SK-N-SH treated with all-trans-retinoic acid at 6 μM for 48 hours (cell line): ENCODE measurements at regions not wholly inside any gene's neighbourhood (a gene's known extent, or its start where the extent isn't known, plus 50 kb on each side); places are given as distances from the start of the nearest gene placed in this dataset.

ENCODE experiments used
- ARNTL ChIP-seq: fragments of 450-650 bp; formaldehyde crosslinking; IDR thresholded peaks from 2 replicates; pipeline ENCODE4 v1.5.0; 2020; ENCODE audit warnings: low read depth, mild to moderate bottlenecking, moderate library complexity, borderline replicate concordance
- ESRRG ChIP-seq: fragments of 250-450 bp; sonication (Bioruptor Pico); IDR thresholded peaks from 2 replicates; pipeline ENCODE4 v1.6.1; 2021; ENCODE audit warnings: mild to moderate bottlenecking
- ISL1 ChIP-seq: fragments of 250-450 bp; sonication (Bioruptor Pico); IDR thresholded peaks from 2 replicates; pipeline ENCODE4 v2.1.2; 2022; ENCODE audit warnings: mild to moderate bottlenecking, moderate library complexity
- OSR1 ChIP-seq: fragments of 250-450 bp; sonication (Bioruptor Pico); IDR thresholded peaks from 2 replicates; pipeline ENCODE4 v1.8.0; 2022; ENCODE audit warnings: moderate library complexity, mild to moderate bottlenecking, inconsistent platforms
- RARB ChIP-seq: fragments of 250-450 bp; sonication (Bioruptor Pico); IDR thresholded peaks from 2 replicates; pipeline ENCODE4 v1.8.0; 2021; ENCODE audit warnings: mild to moderate bottlenecking, moderate library complexity
- SNAI2 ChIP-seq: fragments of 250-450 bp; sonication (Bioruptor Pico); IDR thresholded peaks from 2 replicates; pipeline ENCODE4 v1.5.0; 2020; ENCODE audit warnings: mild to moderate bottlenecking, moderate library complexity
- TCF4 ChIP-seq: fragments of 250-450 bp; sonication (Bioruptor Pico); IDR thresholded peaks from 2 replicates; pipeline ENCODE4 v1.8.0; 2021; ENCODE audit warnings: mild to moderate bottlenecking, moderate library complexity, borderline replicate concordance
- TOX ChIP-seq: fragments of 250-450 bp; sonication (Bioruptor Pico); IDR thresholded peaks from 2 replicates; pipeline ENCODE4 v1.8.0; 2021; ENCODE audit warnings: mild to moderate bottlenecking, moderate library complexity, borderline replicate concordance
- ZFP3 ChIP-seq: fragments of 250-450 bp; sonication (Bioruptor Pico); IDR thresholded peaks from 2 replicates; pipeline ENCODE4 v1.5.0; 2020; ENCODE audit warnings: mild to moderate bottlenecking, moderate library complexity
- ZFP30 ChIP-seq: fragments of 450-650 bp; formaldehyde crosslinking; IDR thresholded peaks from 2 replicates; pipeline ENCODE4 v1.5.0; 2022; ENCODE audit warnings: mild to moderate bottlenecking, moderate library complexity
- ZNF8 ChIP-seq: fragments of 450-650 bp; formaldehyde crosslinking; IDR thresholded peaks from 2 replicates; pipeline ENCODE4 v1.5.0; 2020; ENCODE audit warnings: mild to moderate bottlenecking, moderate library complexity

- TF ChIP-seq ISL1 (CRISPR knock-in tag): no peak
- no peak for TF ChIP-seq TCF4 (CRISPR knock-in tag)
- TF ChIP-seq ARNTL (CRISPR knock-in tag): no peak
- no peak for TF ChIP-seq ZFP3 (CRISPR knock-in tag)
- no peak for TF ChIP-seq SNAI2
- TF ChIP-seq ESRRG (CRISPR knock-in tag): no peak
- no peak for TF ChIP-seq ZNF8 (CRISPR knock-in tag)
- no peak for TF ChIP-seq ZFP30 (CRISPR knock-in tag)
- TF ChIP-seq TOX (CRISPR knock-in tag): no peak
- no peak for TF ChIP-seq OSR1 (CRISPR knock-in tag)
- TF ChIP-seq RARB (CRISPR knock-in tag): no peak
These were observed 328.7 kb downstream of the TCERG1L start for GRCh38 chr10:130982802-130983201.
